NT2/D1 (cell line): ENCODE measurements at regions not wholly inside any gene's neighbourhood (a gene's known extent, or its start where the extent isn't known, plus 50 kb on each side); places are given as distances from the start of the nearest gene placed in this dataset.

Experiments
- YY1 ChIP-seq: IDR thresholded peaks from 2 replicates; pipeline ENCODE4 v1.6.1; 2011; ENCODE audit not compliant: insufficient read length, insufficient read depth
- ZNF274 ChIP-seq: IDR thresholded peaks from 2 replicates; pipeline ENCODE4 v1.6.1; 2011; ENCODE audit warnings: mild to moderate bottlenecking, low read depth, low read length

- no peak for TF ChIP-seq ZNF274
- no peak for TF ChIP-seq YY1
Measured at GRCh38 chr3:43923104-43923882, 232.6 kb downstream of the ABHD5 start.
